Activated naive CD4-positive, alpha-beta T cell treated with anti-CD3 and anti-CD28 coated beads, Interleukin-2, amount 50 U/mL, for 72 hours (primary cell): ENCODE measurements at regions not wholly inside any gene's neighbourhood (a gene's known extent, or its start where the extent isn't known, plus 50 kb on each side); places are given as distances from the start of the nearest gene placed in this dataset.

ENCODE experiments used
- ATAC-seq, 2 donors: fragments of 150-1000 bp; cut with Tn5 transposase; 2 replicates each; pipeline ENCODE4 v1.10.0; 2021; ENCODE audit warnings: mild to moderate bottlenecking in 2 of 2, moderate library complexity in 2 of 2
- DNase-seq, 2 donors: peaks; one replicate each; pipeline ENCODE4 v3.0.0; 2021 to 2022; ENCODE audit warnings: low spot score in 2 of 2
- H3K27ac Mint-ChIP-seq, 2 donors: one replicate each; pipeline ENCODE4 v1.8.0; 2022; ENCODE audit warnings: mild to moderate bottlenecking in 2 of 2, mixed read lengths in 2 of 2
- H3K36me3 Mint-ChIP-seq, 2 donors: one replicate each; pipeline ENCODE4 v1.8.0; 2022; ENCODE audit warnings: mixed read lengths in 2 of 2
- H3K9me3 Mint-ChIP-seq, 2 donors: one replicate each; pipeline ENCODE4 v1.8.0; 2022; ENCODE audit warnings: mixed read lengths in 2 of 2

DNA sequence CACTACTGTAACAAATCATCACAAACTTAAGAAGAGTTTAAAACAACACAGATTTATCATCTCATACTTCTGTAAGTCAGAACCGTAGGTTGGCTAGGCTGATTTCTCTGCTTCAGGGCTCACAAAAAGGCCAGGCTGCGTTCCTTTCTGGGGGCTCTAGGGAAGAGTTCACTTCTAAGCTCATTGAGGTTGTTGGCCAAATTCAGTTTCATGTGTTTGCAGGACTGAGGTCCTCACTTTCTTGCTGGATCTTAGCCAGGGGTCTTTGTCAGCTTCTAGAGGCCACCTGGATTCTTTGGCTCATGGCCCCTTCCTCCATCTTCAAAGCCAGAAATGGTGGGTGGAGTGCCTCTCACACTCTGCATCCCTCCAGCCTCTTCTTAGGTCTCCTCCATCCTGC, 76.0 kb downstream of the ACTBL2 start:
- DNase-seq (no peak), ATAC-seq (no peak)
- H3K36me3 Mint-ChIP-seq: no peaks in the 10 kb centered on the region
- H3K27ac Mint-ChIP-seq: no peak overlapping the region
- H3K9me3 Mint-ChIP-seq: peaks cover 0 to 5% of the 10 kb centered on the region in 2 donors

DNA sequence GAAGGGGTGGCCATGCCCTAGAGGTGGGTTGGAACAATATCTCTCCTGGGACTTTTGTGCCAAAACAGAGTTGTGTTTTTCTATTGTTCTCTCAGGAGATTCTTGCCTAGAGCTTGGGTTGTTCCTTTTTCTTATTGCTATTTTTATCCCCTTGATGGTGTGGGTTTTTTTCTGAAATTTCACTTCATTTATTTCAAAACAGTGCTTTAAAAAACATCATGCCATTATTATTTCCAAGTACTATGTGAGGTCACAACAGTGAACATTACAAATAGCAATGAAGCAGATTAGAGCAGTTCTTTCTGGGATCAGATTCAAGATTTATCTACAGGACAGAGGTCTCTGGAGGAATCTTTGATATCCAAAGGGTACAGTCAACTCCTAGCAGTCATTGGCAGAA, 76.6 kb downstream of the ACTBL2 start:
- Mint-ChIP-seq H3K36me3 (no peaks in the 10 kb centered on the region), H3K27ac (no peak overlapping the region), H3K9me3 (peaks cover 0 to 5% of the 10 kb centered on the region in 2 donors)
- DNase-seq: no peak
- no peak for ATAC-seq

- H3K36me3 Mint-ChIP-seq: no peaks in the 10 kb centered on the region
- H3K27ac Mint-ChIP-seq: no peak overlapping the region
- no peak for ATAC-seq
Measured at GRCh38 chr5:57402761-57403160, 79.8 kb downstream of the ACTBL2 start.

DNA sequence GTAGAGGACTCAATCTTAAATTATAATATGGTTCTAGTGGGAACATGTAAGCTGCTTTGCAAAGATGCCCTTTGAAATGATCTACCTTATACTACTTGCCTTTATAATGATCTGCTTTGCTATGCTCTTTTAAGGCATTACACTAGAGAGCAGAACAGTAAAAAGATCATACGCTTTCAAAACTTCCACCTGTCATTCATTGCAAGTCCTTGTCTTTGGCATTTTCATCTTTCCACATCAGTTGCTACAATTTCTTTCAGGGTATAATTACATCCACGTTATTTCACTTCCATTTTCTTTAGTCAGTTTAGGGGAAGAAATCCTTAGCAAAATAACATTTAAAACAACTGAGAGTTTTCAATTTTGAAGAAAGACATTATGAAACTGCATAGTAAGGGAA, 80.3 kb downstream of the ACTBL2 start:
- DNase-seq (no peak), ATAC-seq (no peak)
- H3K27ac Mint-ChIP-seq: no peak overlapping the region
- peaks cover 0 to 5% of the 10 kb centered on the region in 2 donors for H3K9me3 Mint-ChIP-seq
- H3K36me3 Mint-ChIP-seq: no peaks in the 10 kb centered on the region

More at GRCh38 chr5:57402761-57403160, 79.8 kb downstream of the ACTBL2 start:
- peaks cover 0 to 5% of the 10 kb centered on the region in 2 donors for H3K9me3 Mint-ChIP-seq
- no peak for DNase-seq

DNA sequence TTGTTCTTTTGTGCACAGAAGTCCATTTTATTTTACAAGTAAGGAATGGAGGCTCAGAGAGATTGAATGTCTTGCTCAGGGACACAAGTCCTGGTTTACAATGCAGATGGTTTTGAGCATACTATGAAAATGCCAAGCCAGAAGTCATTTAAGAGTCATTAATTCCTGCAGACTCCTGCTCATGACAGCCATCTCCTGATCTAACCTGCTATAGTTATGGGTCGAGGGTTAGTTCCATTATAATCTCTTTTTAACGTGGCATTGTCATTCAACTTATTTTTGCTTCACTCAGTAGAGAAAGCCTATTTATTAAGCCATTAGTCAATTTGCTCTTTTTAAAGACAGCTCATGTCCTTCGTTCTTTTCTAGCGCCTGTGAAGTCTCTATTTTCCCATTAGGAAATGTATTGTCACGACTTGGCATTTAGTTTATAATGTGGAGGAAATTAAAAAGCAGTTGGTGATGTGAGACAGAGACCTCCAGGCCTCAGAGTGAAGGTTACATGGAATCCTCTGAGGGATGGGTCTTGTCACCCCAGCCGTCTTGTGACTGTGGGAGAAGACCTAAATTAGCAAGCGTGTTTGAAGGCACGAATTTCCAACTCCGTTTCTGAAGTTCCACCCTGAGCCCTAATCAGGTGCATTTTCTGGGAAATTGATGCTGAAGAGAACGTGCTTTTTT, 84.1 kb downstream of the ACTBL2 start:
- no peak for DNase-seq
- peaks cover 0 to 7% of the 10 kb centered on the region in 2 donors for H3K9me3 Mint-ChIP-seq
- H3K36me3 Mint-ChIP-seq: no peaks in the 10 kb centered on the region
- H3K27ac Mint-ChIP-seq: no peak overlapping the region
- no peak for ATAC-seq

- H3K27ac Mint-ChIP-seq: no peak overlapping the region
- DNase-seq (no peak), ATAC-seq (no peak)
- peaks cover 5 to 14% of the 10 kb centered on the region in 2 donors for H3K9me3 Mint-ChIP-seq
- H3K36me3 Mint-ChIP-seq: no peaks in the 10 kb centered on the region
Measured at GRCh38 chr5:57396701-57397100, 85.9 kb downstream of the ACTBL2 start.

DNA sequence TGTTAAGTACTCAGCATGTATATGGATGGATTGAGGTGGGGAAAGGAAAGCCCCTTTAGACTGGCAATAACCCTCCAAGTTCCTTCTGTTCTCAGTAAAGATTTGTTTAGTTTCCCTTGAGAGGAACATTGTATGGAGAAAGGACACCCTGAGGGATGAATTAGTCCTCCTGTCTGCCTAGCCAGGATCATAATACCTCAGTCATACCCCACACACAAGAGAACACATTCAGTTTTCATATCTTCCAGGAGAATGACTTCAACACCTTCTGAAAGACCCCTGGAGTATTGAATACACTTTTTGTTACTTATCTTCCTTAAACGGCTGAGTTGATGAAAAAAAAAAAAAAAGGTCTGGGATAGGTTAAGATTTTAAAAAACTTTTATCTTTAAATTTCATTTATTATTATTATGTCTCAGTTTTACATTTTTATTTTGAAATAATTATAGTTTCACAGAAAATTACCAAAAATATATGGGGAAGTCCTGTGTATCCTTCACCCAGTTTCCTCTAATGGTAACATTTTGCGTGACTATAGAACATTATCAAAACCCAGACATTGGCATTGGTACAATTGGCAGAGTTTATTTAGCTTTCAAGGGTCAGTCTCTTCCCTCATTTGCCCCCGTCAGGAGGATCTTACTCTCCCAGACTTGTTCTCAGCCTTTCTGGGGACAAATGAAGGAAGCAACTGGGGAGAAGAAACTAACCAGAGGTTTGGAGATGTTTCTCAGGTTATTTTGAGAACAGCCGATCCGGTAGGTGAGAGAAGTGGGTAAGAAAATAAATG, 88.0 kb downstream of the ACTBL2 start:
- no peak for ATAC-seq
- peaks cover 5 to 14% of the 10 kb centered on the region in 2 donors for H3K9me3 Mint-ChIP-seq

DNA sequence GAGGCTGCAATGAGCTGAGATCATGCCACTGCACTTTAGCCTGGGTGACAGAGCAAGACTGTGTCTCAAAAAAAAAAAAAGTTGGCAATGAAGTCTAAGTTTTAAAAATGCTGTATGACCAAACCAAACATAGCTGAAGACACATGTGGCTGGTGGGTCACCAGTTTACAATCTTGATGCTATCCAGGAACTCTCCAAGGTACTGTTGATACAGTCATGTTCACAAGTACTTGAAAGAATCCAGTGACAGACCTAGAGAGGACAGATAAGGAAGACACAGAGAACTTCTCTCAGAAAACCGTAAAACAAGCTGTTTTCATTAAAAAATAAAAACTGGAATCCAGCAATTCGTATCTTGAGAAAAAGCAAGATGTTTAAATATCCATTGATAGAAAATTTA, 95.7 kb downstream of the ACTBL2 start:
- ATAC-seq (no peak), DNase-seq (no peak)
- Mint-ChIP-seq H3K27ac (no peak overlapping the region), H3K36me3 (no peaks in the 10 kb centered on the region), H3K9me3 (no peaks in the 10 kb centered on the region)

More for the DNA sequence above, 88.0 kb downstream of the ACTBL2 start:
- no peak for DNase-seq
- Mint-ChIP-seq H3K36me3 (no peaks in the 10 kb centered on the region), H3K27ac (no peak overlapping the region)

DNA sequence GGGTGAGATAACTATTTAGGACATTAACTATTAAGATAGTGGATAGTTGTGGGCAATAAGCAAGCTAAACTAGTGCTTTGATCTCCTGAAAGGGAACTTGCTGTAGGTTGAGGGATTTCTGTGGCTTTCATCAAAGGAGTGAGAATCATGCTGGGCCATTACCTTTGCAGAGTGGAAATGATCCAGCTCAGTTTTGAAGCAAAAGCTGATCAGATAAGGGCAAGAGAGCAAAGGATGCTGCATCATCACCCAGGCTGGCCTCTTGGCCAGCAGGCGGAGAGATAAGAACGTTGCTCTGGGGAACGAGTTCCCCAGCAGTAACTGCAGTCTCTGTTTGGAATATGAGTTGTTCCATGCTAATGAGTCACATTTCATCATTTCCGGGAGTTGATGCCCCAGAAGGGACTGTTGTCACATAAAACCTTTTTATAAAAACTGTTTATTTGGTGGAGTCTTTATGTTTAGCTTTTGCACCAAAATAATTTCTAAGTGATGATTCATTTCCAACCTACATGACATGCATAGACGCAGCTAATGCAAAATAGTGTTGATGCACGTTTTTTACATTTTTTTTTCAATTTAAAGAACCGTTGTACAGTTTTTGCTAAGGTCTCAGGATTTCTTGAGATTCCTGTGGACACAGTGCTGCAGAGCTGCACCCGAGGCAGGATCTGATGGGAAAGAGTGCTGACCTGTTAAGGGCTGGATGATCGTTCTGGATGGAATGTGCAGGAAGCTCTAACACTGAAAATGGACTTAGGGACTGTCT, 99.3 kb downstream of the ACTBL2 start:
- peaks cover 3% of the 10 kb centered on the region in 2 donors for H3K9me3 Mint-ChIP-seq
- ATAC-seq (peak; percentile 95 to 99), DNase-seq (peak; percentile 38 to 57)
- peaks cover 0 to 4% of the 10 kb centered on the region in 2 donors for H3K36me3 Mint-ChIP-seq
- H3K27ac Mint-ChIP-seq: peak overlapping the region in 1 of 2 donors; percentile 11

GRCh38 chr5:57382655-57383054, 100.0 kb downstream of the ACTBL2 start:
- peak; percentile 27 to 46 for ATAC-seq
- Mint-ChIP-seq H3K36me3 (peaks cover 0 to 4% of the 10 kb centered on the region in 2 donors), H3K27ac (no peak overlapping the region), H3K9me3 (peaks cover 3% of the 10 kb centered on the region in 2 donors)
- DNase-seq: no peak

DNA sequence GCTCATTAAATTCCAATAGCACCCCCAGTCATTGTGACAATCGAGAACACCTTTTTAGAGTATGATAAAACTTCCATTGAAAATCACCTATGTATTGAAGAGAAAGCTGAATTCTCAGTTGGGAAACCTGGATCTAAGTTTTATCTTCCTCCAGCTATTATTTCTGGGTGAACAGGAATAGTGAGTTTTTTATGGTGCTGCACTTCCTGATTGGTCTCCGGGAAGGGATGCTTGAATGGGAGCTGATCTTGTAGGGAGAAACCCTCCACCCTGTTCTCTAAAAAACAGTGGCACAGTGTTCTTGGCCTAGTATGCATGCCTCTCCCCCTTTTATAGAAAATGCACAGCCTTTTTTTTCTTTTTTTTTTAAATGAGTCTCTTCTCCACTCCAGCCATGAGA, 112.2 kb downstream of the ACTBL2 start:
- DNase-seq: no peak
- no peaks in the 10 kb centered on the region for H3K9me3 Mint-ChIP-seq
- H3K36me3 Mint-ChIP-seq: no peaks in the 10 kb centered on the region
- no peak for ATAC-seq
- no peak overlapping the region for H3K27ac Mint-ChIP-seq

- ATAC-seq (no peak), DNase-seq (no peak)
- no peaks in the 10 kb centered on the region for H3K9me3 Mint-ChIP-seq
- H3K36me3 Mint-ChIP-seq: no peaks in the 10 kb centered on the region
- no peak overlapping the region for H3K27ac Mint-ChIP-seq
Measured at GRCh38 chr5:57368010-57368409, 114.6 kb downstream of the ACTBL2 start.

- no peak for ATAC-seq
- Mint-ChIP-seq H3K36me3 (no peaks in the 10 kb centered on the region), H3K9me3 (no peaks in the 10 kb centered on the region), H3K27ac (no peak overlapping the region)
- DNase-seq: no peak
Measured at GRCh38 chr5:57366744-57367143, 115.9 kb downstream of the ACTBL2 start.

DNA sequence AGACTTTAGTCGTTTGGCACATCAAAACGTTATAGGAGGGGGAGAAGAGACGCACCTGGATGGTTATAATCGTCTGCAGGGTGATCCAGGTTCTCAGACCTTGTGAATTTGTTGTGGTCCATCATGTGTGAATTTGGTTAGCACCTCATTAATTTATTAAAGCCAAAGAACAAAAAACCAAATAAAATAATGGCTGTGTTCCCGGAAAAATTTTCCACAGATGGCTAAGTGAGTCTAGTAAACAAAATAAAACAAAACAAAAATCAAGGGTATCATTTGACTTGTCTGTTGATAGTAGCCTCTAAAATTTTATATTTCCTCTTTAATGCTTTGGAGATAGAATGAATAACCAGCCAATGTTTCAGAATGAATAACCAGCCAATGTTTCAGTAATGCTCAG, 119.7 kb downstream of the ACTBL2 start:
- no peak overlapping the region for H3K27ac Mint-ChIP-seq
- no peak for ATAC-seq
- no peaks in the 10 kb centered on the region for H3K9me3 Mint-ChIP-seq
- H3K36me3 Mint-ChIP-seq: no peaks in the 10 kb centered on the region
- DNase-seq: no peak

GRCh38 chr5:57360871-57361270, 121.7 kb downstream of the ACTBL2 start:
- no peak for DNase-seq
- H3K27ac Mint-ChIP-seq: no peak overlapping the region
- H3K9me3 Mint-ChIP-seq: no peaks in the 10 kb centered on the region
- H3K36me3 Mint-ChIP-seq: no peaks in the 10 kb centered on the region
- no peak for ATAC-seq

DNA sequence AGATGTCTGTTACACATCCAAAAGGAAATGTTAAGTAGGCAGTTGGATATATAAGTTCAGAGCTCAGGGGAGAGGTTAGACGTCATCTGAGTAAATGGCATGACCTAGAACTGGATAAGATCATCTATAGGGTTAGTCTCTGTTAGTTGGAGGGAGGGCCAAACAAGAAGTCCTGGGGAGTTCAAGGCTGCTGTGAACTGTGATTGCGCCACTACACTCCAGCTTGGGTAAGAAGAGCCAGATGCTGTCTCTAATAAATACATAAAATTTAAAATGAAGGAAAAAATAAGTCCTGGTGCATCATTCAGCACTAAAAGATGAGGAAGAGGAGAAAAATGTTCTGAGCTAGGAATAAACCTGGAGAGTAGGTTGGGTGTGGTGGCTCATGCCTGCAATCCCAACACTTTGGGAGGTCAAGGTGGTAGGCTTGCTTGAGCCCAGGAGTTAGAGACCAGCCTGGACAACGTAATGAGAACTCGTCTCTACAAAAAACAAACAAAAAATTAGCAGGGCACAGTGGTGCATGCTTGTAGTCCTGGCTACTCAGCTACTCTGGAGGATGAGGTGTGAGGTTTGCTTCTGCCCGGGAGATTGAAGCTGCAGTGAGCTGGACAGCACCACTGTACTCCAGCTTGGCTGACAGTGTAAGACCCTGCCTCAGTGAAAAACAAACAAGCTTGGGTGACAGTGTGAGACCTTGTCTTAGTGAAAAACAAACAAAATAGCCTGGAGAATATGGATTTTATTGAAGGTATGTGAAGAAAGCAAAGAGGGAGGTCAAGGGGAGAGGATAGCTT, 123.6 kb downstream of the ACTBL2 start:
- H3K9me3 Mint-ChIP-seq: no peaks in the 10 kb centered on the region
- H3K27ac Mint-ChIP-seq: no peak overlapping the region
- ATAC-seq: no peak
- DNase-seq: no peak
- no peaks in the 10 kb centered on the region for H3K36me3 Mint-ChIP-seq
